ENCODE measurements at regions not wholly inside any gene's neighbourhood (a gene's known extent, or its start where the extent isn't known, plus 50 kb on each side); places are given as distances from the start of the nearest gene placed in this dataset.
"Not testable (repeated sequence)": the region's sequence is repeated elsewhere in the genome, so short reads cannot be mapped to it uniquely, and the experiment has no call there.

- DNase-seq, result no peak
These were observed 358.7 kb downstream of the RFC3 start for GRCh38 chr13:34176633-34177032.

- no peak for DNase-seq
These were observed 361.5 kb downstream of the RFC3 start for GRCh38 chr13:34179481-34179880.

- no peak for DNase-seq
These were observed 362.0 kb downstream of the RFC3 start for GRCh38 chr13:34179927-34180326.

GRCh38 chr13:34181256-34181655 lies 363.3 kb downstream of the RFC3 start:
- DNase-seq, result not testable (repeated sequence)

DNA sequence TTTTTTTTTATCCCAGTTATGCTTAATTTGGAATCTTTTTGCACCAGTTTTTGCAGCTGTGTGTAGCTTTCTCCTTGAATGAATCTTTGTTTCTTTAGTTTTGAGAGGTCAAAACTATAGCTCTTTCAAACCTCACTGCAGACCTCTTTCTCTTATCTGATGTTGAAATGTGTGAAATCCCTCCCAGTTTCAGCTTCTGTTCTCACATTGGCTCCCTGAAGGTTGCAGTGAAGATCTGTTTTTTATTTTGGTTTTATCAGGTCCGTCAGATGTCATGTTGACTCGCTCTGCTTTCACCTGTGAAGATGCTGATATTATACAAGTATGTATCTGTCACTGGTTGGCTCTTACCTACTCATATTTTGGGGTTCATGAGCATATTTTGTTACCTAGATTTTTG lies 372.0 kb downstream of the RFC3 start:
- DNase-seq, result no peak

DNA sequence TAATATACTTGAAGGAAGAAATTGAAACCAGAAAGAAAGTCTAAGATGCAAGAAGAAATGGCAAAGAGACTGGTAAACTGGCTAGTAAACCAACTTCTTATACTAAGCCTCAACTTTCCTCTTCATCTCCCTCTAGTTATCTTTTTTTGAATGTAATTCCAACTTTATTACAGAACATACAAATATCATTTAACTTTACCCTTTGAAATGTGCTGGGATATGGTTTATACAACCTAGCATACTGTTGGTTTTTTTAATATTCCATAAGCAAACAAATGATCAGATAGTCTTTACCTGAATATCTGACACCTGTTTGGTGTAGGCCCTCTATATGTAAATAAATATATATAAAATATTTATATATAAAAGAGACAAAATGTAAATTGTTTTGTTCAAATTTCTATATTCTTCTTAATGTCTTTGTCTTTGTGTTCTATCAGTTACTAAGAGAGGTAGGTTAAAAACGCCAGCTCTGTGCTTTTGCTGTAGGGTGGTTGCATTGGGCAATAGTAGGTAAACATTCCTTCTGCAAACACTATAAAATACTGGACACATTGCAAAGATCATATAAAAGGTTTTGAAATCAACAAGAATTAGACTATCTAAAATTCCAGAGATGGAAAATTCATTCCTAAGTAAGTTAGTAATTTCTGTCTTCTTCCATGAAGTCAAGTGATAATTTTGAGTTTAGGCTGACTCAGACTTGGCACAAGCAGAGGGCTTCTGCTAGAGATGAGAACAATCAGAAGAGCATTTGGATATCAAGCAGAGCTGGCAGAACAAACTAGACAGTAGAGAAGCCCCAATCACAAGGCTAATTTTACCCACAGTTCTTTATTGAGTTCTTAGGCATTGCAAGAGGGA lies 383.3 kb downstream of the RFC3 start:
- no peak for DNase-seq

DNA sequence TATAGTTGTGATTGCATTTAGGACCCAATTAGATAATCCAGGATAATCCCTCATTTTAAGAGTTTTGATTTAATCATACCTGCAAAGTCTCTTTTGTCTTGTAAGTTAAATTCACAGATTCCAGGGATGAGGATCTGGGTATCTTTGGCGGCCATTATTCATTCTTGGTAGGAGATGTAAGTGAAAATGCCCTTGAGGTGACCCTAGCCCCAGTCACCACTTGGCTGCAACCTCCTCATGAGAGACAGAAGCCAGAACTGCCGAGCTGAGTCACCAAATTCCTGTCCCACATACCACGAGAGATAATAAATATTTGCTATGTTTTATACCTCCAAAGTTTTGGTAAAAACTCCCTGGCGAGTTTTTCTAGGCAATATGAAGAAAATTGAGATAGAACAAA lies 389.4 kb downstream of the RFC3 start:
- DNase-seq, result no peak

GRCh38 chr13:34207872-34208271 lies 389.9 kb downstream of the RFC3 start:
- no peak for DNase-seq

DNA sequence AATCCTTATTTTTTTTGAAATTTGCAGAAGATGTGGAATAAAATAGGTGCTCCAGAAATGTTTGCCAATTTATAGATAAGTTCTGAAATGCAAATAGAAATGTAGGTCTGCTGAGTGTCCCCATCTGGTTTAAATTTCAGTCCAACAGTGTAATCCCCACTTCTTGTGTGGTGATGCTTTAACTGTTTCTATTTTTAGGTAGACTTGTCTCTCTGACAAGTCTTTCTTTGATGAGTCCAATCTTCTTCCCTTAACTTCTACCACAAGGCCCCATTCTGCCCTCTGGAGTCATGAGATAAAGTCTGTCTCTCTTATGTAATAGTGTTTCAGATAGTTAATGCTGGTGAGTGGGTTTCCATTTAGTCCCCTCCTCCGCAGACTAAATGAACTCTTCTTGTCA lies 390.4 kb downstream of the RFC3 start:
- no peak for DNase-seq

DNA sequence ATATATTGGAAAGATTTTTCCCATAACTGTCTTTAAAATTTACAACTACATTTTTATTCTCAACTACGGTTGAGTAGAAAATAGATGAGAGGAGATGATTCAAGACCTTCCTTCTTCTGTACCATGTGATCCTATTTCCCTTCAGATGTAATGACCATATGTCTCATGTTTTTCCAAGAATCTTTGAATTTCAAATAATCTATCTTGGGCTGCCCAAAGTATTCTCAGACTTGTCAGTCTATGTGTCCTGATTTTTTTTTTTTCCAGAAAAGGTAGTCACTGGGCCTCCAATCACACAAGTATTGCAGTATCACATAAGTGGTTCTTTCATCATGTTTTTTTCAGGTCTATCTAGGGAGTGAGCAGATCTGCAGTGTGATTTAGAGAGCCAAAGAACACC lies 392.4 kb downstream of the RFC3 start:
- no peak for DNase-seq

- DNase-seq, result no peak
These were observed 396.7 kb downstream of the RFC3 start for GRCh38 chr13:34214686-34215085.

- DNase-seq, result no peak
These were observed 398.3 kb downstream of the RFC3 start for GRCh38 chr13:34216256-34216655.

GRCh38 chr13:34217343-34218025 lies 399.5 kb downstream of the RFC3 start:
- DNase-seq, result no peak

GRCh38 chr13:34223984-34224383 lies 406.0 kb downstream of the RFC3 start:
- DNase-seq, result no peak

GRCh38 chr13:34224877-34225276 lies 406.9 kb downstream of the RFC3 start:
- no peak for DNase-seq

- no peak for DNase-seq
These were observed 412.3 kb downstream of the RFC3 start for GRCh38 chr13:34230271-34230670.

DNA sequence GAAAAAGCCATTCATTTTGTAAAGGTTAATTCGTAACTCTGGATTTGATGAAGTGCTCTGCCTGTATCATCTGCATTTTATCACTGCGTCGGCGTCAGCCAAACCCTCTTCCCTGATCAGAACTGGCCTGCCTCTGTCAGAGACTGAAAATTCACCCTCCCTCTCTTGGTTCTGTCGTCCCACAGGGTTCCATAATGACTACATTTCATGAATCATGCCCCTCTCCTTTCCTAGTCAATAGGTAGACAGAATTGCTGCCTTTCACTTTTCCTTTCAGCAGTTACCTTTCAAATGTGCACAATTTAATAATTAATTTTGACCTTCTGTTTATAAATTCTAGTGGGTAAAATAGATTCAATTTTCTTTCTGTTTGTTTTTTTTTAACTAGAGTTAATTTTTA lies 423.4 kb downstream of the RFC3 start:
- DNase-seq, result no peak

DNA sequence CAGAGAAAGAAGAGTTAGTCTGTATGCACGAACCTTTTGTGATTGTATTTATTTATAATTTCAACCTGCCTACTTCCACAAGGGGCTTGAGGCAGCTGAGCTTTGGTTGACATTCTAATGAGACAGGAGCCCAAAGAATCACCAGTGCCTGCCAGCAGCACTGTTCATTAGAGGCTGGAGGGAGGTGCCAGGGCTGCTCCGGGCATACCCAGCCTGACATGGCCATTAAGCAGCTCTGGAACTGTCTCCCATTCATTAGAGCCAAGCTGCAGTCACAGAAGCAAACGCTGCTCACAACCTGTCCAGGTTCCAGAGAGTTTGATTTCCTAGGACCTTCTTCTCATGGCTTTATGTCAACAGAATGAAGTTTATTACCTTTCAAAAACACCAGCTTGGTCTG lies 425.5 kb downstream of the RFC3 start:
- no peak for DNase-seq

GRCh38 chr13:34246511-34246910 lies 428.6 kb downstream of the RFC3 start:
- DNase-seq, result no peak

DNA sequence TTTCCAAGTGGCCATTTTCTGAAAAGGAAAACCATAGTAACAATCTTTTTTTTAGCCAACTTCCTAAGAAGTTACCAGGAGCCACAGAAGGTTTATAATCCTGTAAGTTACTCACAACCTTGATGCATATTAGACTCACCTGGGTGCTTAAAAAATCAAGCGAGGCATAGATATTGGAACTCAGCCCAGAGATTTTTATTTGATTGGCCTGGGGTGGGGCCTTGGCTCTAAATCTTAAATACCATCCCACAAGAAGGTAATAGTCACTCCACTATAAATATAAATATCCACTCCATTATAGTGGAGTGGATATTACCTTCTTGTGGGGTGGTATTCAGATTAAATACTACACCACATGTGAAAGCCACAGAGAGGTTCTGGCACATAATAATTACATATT lies 429.6 kb downstream of the RFC3 start:
- DNase-seq, result no peak

GRCh38 chr13:34249546-34250039 lies 431.6 kb downstream of the RFC3 start:
- no peak for DNase-seq

DNA sequence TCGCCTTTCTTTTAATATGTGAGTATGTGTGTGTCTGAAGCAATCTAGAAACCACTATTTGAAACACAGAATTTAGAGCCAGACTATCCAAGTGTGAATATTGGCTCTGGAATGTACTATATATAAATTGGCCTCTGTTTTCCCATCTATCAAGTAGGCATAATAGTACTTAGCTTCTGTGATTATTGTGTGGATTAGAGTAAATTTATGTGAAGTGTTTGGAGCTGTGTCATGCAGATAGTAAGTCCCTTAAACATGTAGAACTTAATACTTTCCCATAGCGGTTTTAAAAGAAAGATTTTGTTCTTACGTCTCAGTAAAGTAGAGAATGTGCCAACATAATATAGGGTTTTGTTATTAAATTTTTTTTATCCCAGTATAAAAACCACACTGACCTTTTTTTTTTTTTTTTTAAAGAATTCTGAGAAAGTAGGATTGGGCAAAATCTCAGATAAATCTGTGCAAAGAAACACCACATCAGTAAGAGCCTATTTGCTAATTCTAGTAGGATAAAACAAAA lies 432.3 kb downstream of the RFC3 start:
- no peak for DNase-seq

DNA sequence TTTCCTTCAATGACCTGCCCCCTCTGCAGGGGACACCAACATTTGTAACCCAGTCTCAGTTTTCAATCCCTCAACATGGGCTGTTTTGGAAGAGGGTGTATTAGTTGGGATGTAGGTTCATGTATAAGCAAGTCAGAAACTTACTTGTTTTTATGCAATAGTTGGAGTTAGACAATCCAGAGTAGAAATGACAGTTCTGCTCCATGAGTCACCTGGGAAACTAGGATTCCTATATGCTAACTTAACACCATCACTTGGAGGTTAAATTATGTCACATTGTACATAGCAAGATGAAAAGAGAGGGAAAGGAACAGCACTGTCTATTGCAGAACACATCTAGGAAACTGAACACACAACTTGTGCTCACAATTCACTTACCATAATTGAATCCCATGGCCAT lies 436.4 kb downstream of the RFC3 start:
- no peak for DNase-seq

DNA sequence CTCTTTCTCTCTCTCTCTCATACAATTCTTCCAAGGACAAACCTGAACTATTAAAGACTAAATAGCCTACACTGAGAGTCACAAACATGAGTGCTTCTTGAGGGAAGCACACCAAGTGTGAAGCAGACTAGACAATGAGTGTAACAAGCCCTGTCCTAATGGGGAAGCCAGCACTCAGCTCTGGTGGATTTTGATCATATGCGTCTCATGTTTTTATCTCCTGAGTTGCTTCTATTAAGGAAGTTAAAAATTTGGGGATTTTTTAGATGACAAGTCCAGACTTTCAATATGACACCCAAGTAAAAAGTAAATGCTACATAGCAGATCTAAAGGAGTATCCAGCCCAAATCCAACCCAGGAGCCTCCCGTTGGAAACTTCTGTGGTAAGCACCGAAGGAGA lies 437.8 kb downstream of the RFC3 start:
- no peak for DNase-seq

Data from activated CD8-positive, alpha-beta memory T cell treated with anti-CD3 and anti-CD28 coated beads, Interleukin-2, amount 50 U/mL, for 48 hours (primary cell).